GM23338 (cell line): ENCODE measurements at regions not wholly inside any gene's neighbourhood (a gene's known extent, or its start where the extent isn't known, plus 50 kb on each side); places are given as distances from the start of the nearest gene placed in this dataset.

ENCODE experiments used
- ATAC-seq: fragments of 200-7000 bp; cut with Tn5 transposase; 3 replicates; pipeline ENCODE4 v1.9.1; 2020
- DNase-seq: peaks from one replicate; pipeline ENCODE4 v3.0.0-alpha.2; 2015; ENCODE audit warnings: low spot score
- H2AFZ ChIP-seq: fragments of 200-600 bp; sonication (generic); 2 replicates; pipeline ENCODE4 v1.8.0; 2016; ENCODE audit warnings: antibody characterized with exemption, mild to moderate bottlenecking, moderate library complexity
- H3F3A ChIP-seq: fragments of 200-600 bp; sonication (generic); replicated peaks from 2 replicates; pipeline ENCODE4 v1.8.0; 2017; ENCODE audit warnings: antibody characterized with exemption, mixed run types, low read depth
- H3K27ac ChIP-seq: fragments of 200-600 bp; sonication (generic); 2 replicates; pipeline ENCODE4 v1.6.1; 2016; ENCODE audit warnings: low read depth
- H3K27me3 ChIP-seq: fragments of 200-600 bp; sonication (generic); 2 replicates; pipeline ENCODE4 v1.8.0; 2016; ENCODE audit warnings: mild to moderate bottlenecking, mixed run types, moderate library complexity; ENCODE audit not compliant: insufficient read depth
- H3K36me3 ChIP-seq: fragments of 200-600 bp; sonication (generic); 2 replicates; pipeline ENCODE4 v1.8.0; 2016; ENCODE audit warnings: mild to moderate bottlenecking; ENCODE audit not compliant: insufficient read depth
- H3K4me1 ChIP-seq: fragments of 200-600 bp; sonication (generic); 2 replicates; pipeline ENCODE4 v1.8.0; 2016; ENCODE audit warnings: mild to moderate bottlenecking, moderate library complexity; ENCODE audit not compliant: insufficient read depth
- H3K4me2 ChIP-seq: fragments of 200-600 bp; sonication (generic); 2 replicates; pipeline ENCODE4 v1.7.1; 2017; ENCODE audit warnings: mixed run types
- H3K4me3 ChIP-seq: fragments of 200-600 bp; sonication (generic); 2 replicates; pipeline ENCODE4 v1.6.1; 2016; ENCODE audit warnings: mixed run types
- H3K79me2 ChIP-seq: fragments of 200-600 bp; sonication (generic); replicated peaks from 2 replicates; pipeline ENCODE4 v1.8.0; 2017; ENCODE audit warnings: mild to moderate bottlenecking; ENCODE audit not compliant: insufficient read depth
- H3K9me2 ChIP-seq: fragments of 200-600 bp; sonication (generic); 2 replicates; pipeline ENCODE4 v1.8.0; 2017; ENCODE audit not compliant: insufficient read depth
- H4K20me1 ChIP-seq: fragments of 200-600 bp; sonication (generic); replicated peaks from 2 replicates; pipeline ENCODE4 v1.8.0; 2017; ENCODE audit warnings: mild to moderate bottlenecking; ENCODE audit not compliant: insufficient read depth
- H3K27ac Mint-ChIP-seq: 2 replicates; pipeline ENCODE4 v1.8.0; 2020; ENCODE audit warnings: inconsistent platforms, mild to moderate bottlenecking, moderate library complexity, mixed read lengths
- H3K27me3 Mint-ChIP-seq: 3 replicates; pipeline ENCODE4 v1.8.0; 2022; ENCODE audit warnings: low read depth, mild to moderate bottlenecking, moderate library complexity, mixed read lengths, inconsistent platforms; ENCODE audit not compliant: insufficient read depth, poor library complexity
- H3K36me3 Mint-ChIP-seq: 3 replicates; pipeline ENCODE4 v1.8.0; 2021; ENCODE audit warnings: low read depth, mild to moderate bottlenecking, inconsistent platforms, moderate library complexity, mixed read lengths
- H3K4me1 Mint-ChIP-seq: 3 replicates; pipeline ENCODE4 v1.8.0; 2020; ENCODE audit warnings: mild to moderate bottlenecking, inconsistent platforms, mixed read lengths
- H3K4me3 Mint-ChIP-seq: 3 replicates; pipeline ENCODE4 v1.8.0; 2021; ENCODE audit warnings: moderate library complexity, mild to moderate bottlenecking, inconsistent platforms, mixed read lengths
- H3K9me3 Mint-ChIP-seq: 3 replicates; pipeline ENCODE4 v1.8.0; 2020; ENCODE audit warnings: moderate library complexity, mild to moderate bottlenecking, inconsistent platforms, mixed read lengths
- CREB1 ChIP-seq: fragments of 250-450 bp; sonication (Bioruptor Pico); IDR thresholded peaks from 2 replicates; pipeline ENCODE4 v1.5.0; 2020; ENCODE audit warnings: low read depth, mild to moderate bottlenecking, moderate library complexity
- CTCF ChIP-seq, 2 experiments: fragments of 200-600 bp in 1 of 2; sonication (generic) in 1 of 2; conservative IDR thresholded peaks; 2 replicates each; pipeline versions ENCODE4 v1.5.1 to v1.6.1; 2016 to 2017; ENCODE audit warnings: antibody characterized with exemption in 2 of 2, low read depth in 2 of 2, mild to moderate bottlenecking in 2 of 2, moderate library complexity in 1 of 2
- ETS1 ChIP-seq: IDR thresholded peaks from 2 replicates; pipeline ENCODE4 v1.6.1; 2016; ENCODE audit warnings: antibody characterized with exemption
- EZH2 ChIP-seq: fragments of 200-600 bp; sonication (generic); IDR thresholded peaks from one replicate; pipeline ENCODE4 v1.8.0; 2017; ENCODE audit warnings: antibody characterized with exemption, mild to moderate bottlenecking, low read depth; ENCODE audit not compliant: unreplicated experiment
- EZH2phosphoT487 ChIP-seq: fragments of 200-600 bp; sonication (generic); IDR thresholded peaks from one replicate; pipeline ENCODE4 v1.8.1; 2018; ENCODE audit warnings: antibody characterized with exemption; ENCODE audit not compliant: unreplicated experiment
- JUNB ChIP-seq: IDR thresholded peaks from one replicate; pipeline ENCODE4 v1.6.1; 2016; ENCODE audit warnings: antibody characterized with exemption; ENCODE audit not compliant: unreplicated experiment
- NANOG ChIP-seq: IDR thresholded peaks from 2 replicates; pipeline ENCODE4 v1.6.1; 2016; ENCODE audit warnings: antibody characterized with exemption, borderline replicate concordance
- POLR2AphosphoS5 ChIP-seq: IDR thresholded peaks from 2 replicates; pipeline ENCODE4 v1.6.1; 2016; ENCODE audit warnings: antibody characterized with exemption, low read depth
- REST ChIP-seq: IDR thresholded peaks from one replicate; pipeline ENCODE4 v1.6.1; 2018; ENCODE audit warnings: antibody characterized with exemption; ENCODE audit not compliant: unreplicated experiment
- STAT1 ChIP-seq: IDR thresholded peaks from one replicate; pipeline ENCODE4 v1.6.1; 2016; ENCODE audit warnings: antibody characterized with exemption; ENCODE audit not compliant: unreplicated experiment
- ZNF114 ChIP-seq: fragments of 250-450 bp; sonication (Bioruptor Pico); IDR thresholded peaks from 2 replicates; pipeline ENCODE4 v1.5.0; 2020; ENCODE audit warnings: mild to moderate bottlenecking, moderate library complexity
- ZNF331 ChIP-seq: fragments of 250-450 bp; sonication (Bioruptor Pico); IDR thresholded peaks from 2 replicates; pipeline ENCODE4 v1.5.0; 2020; ENCODE audit warnings: low read depth, mild to moderate bottlenecking, moderate library complexity
- ZNF462 ChIP-seq: fragments of 250-450 bp; sonication (Bioruptor Pico); IDR thresholded peaks from 2 replicates; pipeline ENCODE4 v1.5.0; 2020; ENCODE audit warnings: mild to moderate bottlenecking, moderate library complexity

GRCh38 chr4:124933521-124933920, 221.0 kb upstream of the ANKRD50 start:
- no peak overlapping the region for H2AFZ ChIP-seq
- TF ChIP-seq ZNF462 (CRISPR knock-in tag) (no peak), CTCF (conservative IDR thresholded peaks at IDR 0.05; ENCODE audit: low read depth in 2 of 2) (no peak), STAT1 (no peak), EZH2phosphoT487 (no peak), POLR2AphosphoS5 (no peak), ZNF331 (CRISPR knock-in tag) (no peak), ETS1 (no peak), CREB1 (CRISPR knock-in tag) (no peak), NANOG (no peak), REST (no peak), EZH2 (no peak), JUNB (no peak), ZNF114 (CRISPR knock-in tag) (no peak)
- no peak for DNase-seq
- H3K27me3 ChIP-seq = no peaks in the 10 kb centered on the region
- H3K27ac ChIP-seq = no peak overlapping the region
- Mint-ChIP-seq H3K27ac (no peak overlapping the region), H3K36me3 (no peaks in the 10 kb centered on the region), H3K4me3 (no peak overlapping the region), H3K9me3 (no peaks in the 10 kb centered on the region), H3K27me3 (no peaks in the 10 kb centered on the region), H3K4me1 (peaks cover 32% of the 10 kb centered on the region)
- H3K9me2 ChIP-seq = no peaks in the 10 kb centered on the region; the same call in none of the 2 replicates
- H3K4me2 ChIP-seq = no peak overlapping the region
- no peaks in the 10 kb centered on the region for H3F3A ChIP-seq
- no peak for ATAC-seq
- no peaks in the 10 kb centered on the region for H3K79me2 ChIP-seq
- H3K36me3 ChIP-seq = no peaks in the 10 kb centered on the region
- H3K4me3 ChIP-seq = no peak overlapping the region
- no peaks in the 10 kb centered on the region for H4K20me1 ChIP-seq
- peaks cover 18% of the 10 kb centered on the region for H3K4me1 ChIP-seq
